Erythroblast (primary cell): ENCODE measurements at regions not wholly inside any gene's neighbourhood (a gene's known extent, or its start where the extent isn't known, plus 50 kb on each side); places are given as distances from the start of the nearest gene placed in this dataset.

Experiments used
- GATA1 ChIP-seq: IDR thresholded peaks from 2 replicates; pipeline ENCODE4 v1.6.1; 2011; ENCODE audit warnings: low read depth, mild to moderate bottlenecking, control low read depth, low read length, moderate library complexity
- POLR2A ChIP-seq: IDR thresholded peaks from 2 replicates; pipeline ENCODE4 v1.6.1; 2011; ENCODE audit warnings: mild to moderate bottlenecking, low read length

- no peak for TF ChIP-seq POLR2A
- no peak for TF ChIP-seq GATA1
These were observed 84.1 kb upstream of the SERBP1 start for GRCh38 chr1:67514300-67514699.
